ENCODE measurements at regions not wholly inside any gene's neighbourhood (a gene's known extent, or its start where the extent isn't known, plus 50 kb on each side); places are given as distances from the start of the nearest gene placed in this dataset.
"Not testable (repeated sequence)": the region's sequence is repeated elsewhere in the genome, so short reads cannot be mapped to it uniquely, and the experiment has no call there.

- no peak for TF ChIP-seq CTCF (IDR thresholded peaks at IDR 0.05; ENCODE audit: insufficient read depth, low read length, poor library complexity, severe bottlenecking)
- no peak for DNase-seq (ENCODE audit: low read depth)
- Histone ChIP-seq H3K27me3 (ENCODE audit: control insufficient read depth, insufficient read depth, low read length) (no peaks in the 10 kb centered on the region), H3K4me3 (ENCODE audit: low read depth, low read length) (no peak overlapping the region), H3K36me3 (ENCODE audit: control insufficient read depth, insufficient read depth, low read length) (no peaks in the 10 kb centered on the region)
These were observed 426.2 kb downstream of the BCAT1 start for GRCh38 chr12:24522736-24523135.

- no peaks in the 10 kb centered on the region for H3K36me3 ChIP-seq (ENCODE audit: control insufficient read depth, insufficient read depth, low read length)
- no peak for TF ChIP-seq CTCF (IDR thresholded peaks at IDR 0.05; ENCODE audit: insufficient read depth, low read length, poor library complexity, severe bottlenecking)
- no peak for DNase-seq (ENCODE audit: low read depth)
- no peak overlapping the region for H3K4me3 ChIP-seq (ENCODE audit: low read depth, low read length)
- H3K27me3 ChIP-seq (ENCODE audit: control insufficient read depth, insufficient read depth, low read length): no peaks in the 10 kb centered on the region
These were observed 429.1 kb downstream of the BCAT1 start for GRCh38 chr12:24519759-24520158.

GRCh38 chr12:24517000-24517399 is 431.9 kb downstream of the BCAT1 start:
- no peak for DNase-seq (ENCODE audit: low read depth)
- TF ChIP-seq CTCF (IDR thresholded peaks at IDR 0.05; ENCODE audit: insufficient read depth, low read length, poor library complexity, severe bottlenecking): no peak
- no peak overlapping the region for H3K4me3 ChIP-seq (ENCODE audit: low read depth, low read length)
- H3K27me3 ChIP-seq (ENCODE audit: control insufficient read depth, insufficient read depth, low read length): no peaks in the 10 kb centered on the region
- no peaks in the 10 kb centered on the region for H3K36me3 ChIP-seq (ENCODE audit: control insufficient read depth, insufficient read depth, low read length)

GRCh38 chr12:24510581-24511125 is 438.2 kb downstream of the BCAT1 start:
- no peak overlapping the region for H3K4me3 ChIP-seq (ENCODE audit: low read depth, low read length)
- no peaks in the 10 kb centered on the region for H3K36me3 ChIP-seq (ENCODE audit: control insufficient read depth, insufficient read depth, low read length)
- DNase-seq (ENCODE audit: low read depth): no peak
- no peak for TF ChIP-seq CTCF (IDR thresholded peaks at IDR 0.05; ENCODE audit: insufficient read depth, low read length, poor library complexity, severe bottlenecking)
- H3K27me3 ChIP-seq (ENCODE audit: control insufficient read depth, insufficient read depth, low read length): no peaks in the 10 kb centered on the region

- DNase-seq (ENCODE audit: low read depth): no peak
- Histone ChIP-seq H3K4me3 (ENCODE audit: low read depth, low read length) (no peak overlapping the region), H3K27me3 (ENCODE audit: control insufficient read depth, insufficient read depth, low read length) (no peaks in the 10 kb centered on the region), H3K36me3 (ENCODE audit: control insufficient read depth, insufficient read depth, low read length) (no peaks in the 10 kb centered on the region)
- TF ChIP-seq CTCF (IDR thresholded peaks at IDR 0.05; ENCODE audit: insufficient read depth, low read length, poor library complexity, severe bottlenecking): no peak
These were observed 441.1 kb downstream of the BCAT1 start for GRCh38 chr12:24507827-24508226.

GRCh38 chr12:24505366-24506015 is 443.4 kb downstream of the BCAT1 start:
- Histone ChIP-seq H3K27me3 (ENCODE audit: control insufficient read depth, insufficient read depth, low read length) (no peaks in the 10 kb centered on the region), H3K36me3 (ENCODE audit: control insufficient read depth, insufficient read depth, low read length) (no peaks in the 10 kb centered on the region), H3K4me3 (ENCODE audit: low read depth, low read length) (no peak overlapping the region)
- no peak for TF ChIP-seq CTCF (IDR thresholded peaks at IDR 0.05; ENCODE audit: insufficient read depth, low read length, poor library complexity, severe bottlenecking)
- DNase-seq (ENCODE audit: low read depth): no peak

GRCh38 chr12:24503477-24503876 is 445.4 kb downstream of the BCAT1 start:
- not testable (repeated sequence) for H3K4me3 ChIP-seq (ENCODE audit: low read depth, low read length); H3K36me3 ChIP-seq (ENCODE audit: control insufficient read depth, insufficient read depth, low read length)

More at GRCh38 chr12:24503477-24503876, 445.4 kb downstream of the BCAT1 start:
- not testable (repeated sequence) for DNase-seq (ENCODE audit: low read depth); H3K27me3 ChIP-seq (ENCODE audit: control insufficient read depth, insufficient read depth, low read length)

Data from kidney epithelial cell (primary cell).